ENCODE measurements at regions not wholly inside any gene's neighbourhood (a gene's known extent, or its start where the extent isn't known, plus 50 kb on each side); places are given as distances from the start of the nearest gene placed in this dataset.

GRCh38 chr2:34731292-34731691 is 1132.2 kb upstream of the FAM98A start:
- DNase-seq (ENCODE audit: low spot score) = no peak
- H3K36me3 Mint-ChIP-seq (ENCODE audit: low read depth) = no peaks in the 10 kb centered on the region

GRCh38 chr2:34729845-34730244 is 1130.7 kb upstream of the FAM98A start:
- Mint-ChIP-seq H3K9me3 (ENCODE audit: low read depth) (peaks cover 2% of the 10 kb centered on the region), H3K4me1 (ENCODE audit: low read depth) (no peaks in the 10 kb centered on the region), H3K36me3 (ENCODE audit: low read depth) (no peaks in the 10 kb centered on the region), H3K27me3 (ENCODE audit: low read depth) (no peaks in the 10 kb centered on the region), H3K27ac (ENCODE audit: unreplicated experiment) (no peak overlapping the region), H3K4me3 (ENCODE audit: unreplicated experiment) (no peak overlapping the region)
- no peak for DNase-seq (ENCODE audit: low spot score)
- TF ChIP-seq CTCF (IDR thresholded peaks at IDR 0.05) = no peak

More at GRCh38 chr2:34731292-34731691, 1132.2 kb upstream of the FAM98A start:
- H3K4me1 Mint-ChIP-seq (ENCODE audit: low read depth) = no peaks in the 10 kb centered on the region
- H3K4me3 Mint-ChIP-seq (ENCODE audit: unreplicated experiment) = no peak overlapping the region
- H3K9me3 Mint-ChIP-seq (ENCODE audit: low read depth) = peaks cover 2% of the 10 kb centered on the region
- H3K27me3 Mint-ChIP-seq (ENCODE audit: low read depth) = no peaks in the 10 kb centered on the region
- TF ChIP-seq CTCF (IDR thresholded peaks at IDR 0.05) = no peak
- no peak overlapping the region for H3K27ac Mint-ChIP-seq (ENCODE audit: unreplicated experiment)

GRCh38 chr2:34724107-34724506 is 1125.0 kb upstream of the FAM98A start:
- Mint-ChIP-seq H3K27ac (ENCODE audit: unreplicated experiment) (no peak overlapping the region), H3K4me1 (ENCODE audit: low read depth) (no peaks in the 10 kb centered on the region), H3K36me3 (ENCODE audit: low read depth) (no peaks in the 10 kb centered on the region), H3K27me3 (ENCODE audit: low read depth) (no peaks in the 10 kb centered on the region), H3K9me3 (ENCODE audit: low read depth) (peaks cover 3% of the 10 kb centered on the region), H3K4me3 (ENCODE audit: unreplicated experiment) (no peak overlapping the region)
- no peak for DNase-seq (ENCODE audit: low spot score)
- no peak for TF ChIP-seq CTCF (IDR thresholded peaks at IDR 0.05)

- Mint-ChIP-seq H3K36me3 (ENCODE audit: low read depth) (no peaks in the 10 kb centered on the region), H3K27ac (ENCODE audit: unreplicated experiment) (no peak overlapping the region), H3K9me3 (ENCODE audit: low read depth) (peaks cover 3% of the 10 kb centered on the region), H3K27me3 (ENCODE audit: low read depth) (no peaks in the 10 kb centered on the region), H3K4me3 (ENCODE audit: unreplicated experiment) (no peak overlapping the region), H3K4me1 (ENCODE audit: low read depth) (no peaks in the 10 kb centered on the region)
- no peak for TF ChIP-seq CTCF (IDR thresholded peaks at IDR 0.05)
- no peak for DNase-seq (ENCODE audit: low spot score)
These were observed 1124.6 kb upstream of the FAM98A start for GRCh38 chr2:34723683-34724082.

- peaks cover 7% of the 10 kb centered on the region for H3K9me3 Mint-ChIP-seq (ENCODE audit: low read depth)
- no peaks in the 10 kb centered on the region for H3K4me1 Mint-ChIP-seq (ENCODE audit: low read depth)
- TF ChIP-seq CTCF (IDR thresholded peaks at IDR 0.05) = no peak
- H3K36me3 Mint-ChIP-seq (ENCODE audit: low read depth) = no peaks in the 10 kb centered on the region
- no peak overlapping the region for H3K27ac Mint-ChIP-seq (ENCODE audit: unreplicated experiment)
- no peak overlapping the region for H3K4me3 Mint-ChIP-seq (ENCODE audit: unreplicated experiment)
- DNase-seq (ENCODE audit: low spot score) = no peak
- H3K27me3 Mint-ChIP-seq (ENCODE audit: low read depth) = no peaks in the 10 kb centered on the region
These were observed 1120.1 kb upstream of the FAM98A start for GRCh38 chr2:34719206-34719605.
